Spleen (tissue), 7 donors: ENCODE measurements at regions not wholly inside any gene's neighbourhood (a gene's known extent, or its start where the extent isn't known, plus 50 kb on each side); places are given as distances from the start of the nearest gene placed in this dataset.

Source experiments
- CTCF ChIP-seq, 11 experiments: fragments of 200-600 bp in 7 of 11; fragments of 450-650 bp in 4 of 11; sonication (generic) in 4 of 11; IDR thresholded peaks in 8 of 11; conservative IDR thresholded peaks in 3 of 11; 1 replicate in 7 of 11; 2 replicates in 4 of 11; pipeline versions ENCODE4 v1.4.0 to v1.8.0; 2016 to 2021; ENCODE audit warnings: antibody characterized with exemption in 11 of 11, inconsistent platforms in 4 of 11, mild to moderate bottlenecking in 1 of 11
- POLR2A ChIP-seq, 3 donors: fragments of 450-650 bp; IDR thresholded peaks; one replicate each; pipeline ENCODE4 v1.5.1; 2017; ENCODE audit warnings: antibody characterized with exemption in 3 of 3, mild to moderate bottlenecking in 1 of 3
- donor health status: DM: no; HTN: no; CAD: no; lungs with moderate emphysema.
- donor health status: DM: no; HTN: no; CAD: no.
- donor health status: DM: no; HTN: no; CAD: no.

GRCh38 chr13:104318121-104318520, 1251.9 kb upstream of the SLC10A2 start:
- no peak for TF ChIP-seq POLR2A (IDR thresholded peaks at IDR 0.05)
- no peak for TF ChIP-seq CTCF (IDR thresholded peaks at IDR 0.05 in 8 of 11, conservative IDR thresholded peaks at IDR 0.05 in 3 of 11)
